Erythroblast (primary cell): ENCODE measurements at regions not wholly inside any gene's neighbourhood (a gene's known extent, or its start where the extent isn't known, plus 50 kb on each side); places are given as distances from the start of the nearest gene placed in this dataset.

Experiments
- GATA1 ChIP-seq: IDR thresholded peaks from 2 replicates; pipeline ENCODE4 v1.6.1; 2011; ENCODE audit warnings: low read depth, mild to moderate bottlenecking, control low read depth, low read length, moderate library complexity
- POLR2A ChIP-seq: IDR thresholded peaks from 2 replicates; pipeline ENCODE4 v1.6.1; 2011; ENCODE audit warnings: mild to moderate bottlenecking, low read length

GRCh38 chr11:44382118-44382517 is 72.2 kb upstream of the ALX4 start:
- TF ChIP-seq POLR2A (no peak), GATA1 (no peak)
